NB4 (cell line): ENCODE measurements at regions not wholly inside any gene's neighbourhood (a gene's known extent, or its start where the extent isn't known, plus 50 kb on each side); places are given as distances from the start of the nearest gene placed in this dataset.
"Not testable (repeated sequence)": the region's sequence is repeated elsewhere in the genome, so short reads cannot be mapped to it uniquely, and the experiment has no call there.

Experiments
- DNase-seq: peaks from one replicate; pipeline ENCODE4 v3.0.0; 2010; ENCODE audit warnings: low read depth
- H3K4me3 ChIP-seq: one replicate; pipeline ENCODE4 v1.5.1; 2011; ENCODE audit warnings: mild to moderate bottlenecking, low read depth, low read length, moderate library complexity
- CTCF ChIP-seq: IDR thresholded peaks from one replicate; pipeline ENCODE4 v1.5.1; 2012; ENCODE audit warnings: low read depth, low read length
- MAX ChIP-seq: IDR thresholded peaks from 2 replicates; pipeline ENCODE4 v1.6.1; 2011; ENCODE audit warnings: low read depth, low read length
- MYC ChIP-seq: IDR thresholded peaks from 2 replicates; pipeline ENCODE4 v1.6.1; 2011; ENCODE audit warnings: low read depth, low read length
- POLR2A ChIP-seq: IDR thresholded peaks from 2 replicates; pipeline ENCODE4 v1.6.1; 2011; ENCODE audit warnings: mild to moderate bottlenecking; ENCODE audit not compliant: insufficient read length; ENCODE audit errors: extremely low read depth

GRCh38 chr1:101408212-101409042, 171.6 kb downstream of the S1PR1 start:
- DNase-seq = no peak
- TF ChIP-seq CTCF (no peak), MYC (no peak), POLR2A (no peak), MAX (no peak)
- no peak overlapping the region for H3K4me3 ChIP-seq

GRCh38 chr1:101409102-101409501, 172.3 kb downstream of the S1PR1 start:
- TF ChIP-seq MAX (no peak), CTCF (no peak), MYC (no peak), POLR2A (no peak)
- no peak overlapping the region for H3K4me3 ChIP-seq
- no peak for DNase-seq

- TF ChIP-seq POLR2A (no peak), MAX (no peak), MYC (no peak), CTCF (no peak)
- H3K4me3 ChIP-seq = no peak overlapping the region
- peak; percentile 43 for DNase-seq
Measured at GRCh38 chr1:101410048-101410878, 173.4 kb downstream of the S1PR1 start.

- TF ChIP-seq POLR2A = no peak
- no peak for TF ChIP-seq MYC
- no peak for TF ChIP-seq CTCF
- TF ChIP-seq MAX = no peak
- DNase-seq = no peak
Measured at GRCh38 chr1:101420406-101420805, 183.6 kb downstream of the S1PR1 start.

GRCh38 chr1:101428083-101428482, 191.3 kb downstream of the S1PR1 start:
- not testable (repeated sequence) for H3K4me3 ChIP-seq, DNase-seq

More at GRCh38 chr1:101420406-101420805, 183.6 kb downstream of the S1PR1 start:
- H3K4me3 ChIP-seq = no peak overlapping the region

- no peak for DNase-seq
- H3K4me3 ChIP-seq = no peak overlapping the region
- TF ChIP-seq CTCF = no peak
- TF ChIP-seq MYC = no peak
- no peak for TF ChIP-seq POLR2A
- no peak for TF ChIP-seq MAX
Measured at GRCh38 chr1:101428562-101428961, 191.7 kb downstream of the S1PR1 start.
